ENCODE measurements at regions not wholly inside any gene's neighbourhood (a gene's known extent, or its start where the extent isn't known, plus 50 kb on each side); places are given as distances from the start of the nearest gene placed in this dataset.

DNA sequence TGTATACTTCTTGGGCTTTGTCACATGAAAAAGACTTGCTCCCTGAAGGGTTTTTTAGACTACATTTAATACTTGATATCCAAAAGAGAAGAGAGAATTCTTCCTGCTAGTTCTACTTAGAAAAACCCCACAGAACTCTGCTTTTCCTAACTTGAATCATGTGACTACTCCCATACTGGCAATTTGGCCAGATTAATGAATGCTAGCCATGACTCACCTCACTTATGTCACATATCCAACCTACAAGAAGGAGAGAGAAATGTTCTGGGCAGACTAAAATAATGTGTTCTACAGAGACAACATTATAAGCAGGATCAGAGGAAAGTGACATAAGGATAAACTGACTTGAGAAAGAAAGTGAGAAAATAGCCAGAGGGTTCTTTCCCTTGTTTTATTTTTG, 249.3 kb upstream of the GULP1 start:
- no peak for TF ChIP-seq TOX (CRISPR knock-in tag; IDR thresholded peaks at IDR 0.05; ENCODE audit: borderline replicate concordance)
- TF ChIP-seq, protein P1, sequence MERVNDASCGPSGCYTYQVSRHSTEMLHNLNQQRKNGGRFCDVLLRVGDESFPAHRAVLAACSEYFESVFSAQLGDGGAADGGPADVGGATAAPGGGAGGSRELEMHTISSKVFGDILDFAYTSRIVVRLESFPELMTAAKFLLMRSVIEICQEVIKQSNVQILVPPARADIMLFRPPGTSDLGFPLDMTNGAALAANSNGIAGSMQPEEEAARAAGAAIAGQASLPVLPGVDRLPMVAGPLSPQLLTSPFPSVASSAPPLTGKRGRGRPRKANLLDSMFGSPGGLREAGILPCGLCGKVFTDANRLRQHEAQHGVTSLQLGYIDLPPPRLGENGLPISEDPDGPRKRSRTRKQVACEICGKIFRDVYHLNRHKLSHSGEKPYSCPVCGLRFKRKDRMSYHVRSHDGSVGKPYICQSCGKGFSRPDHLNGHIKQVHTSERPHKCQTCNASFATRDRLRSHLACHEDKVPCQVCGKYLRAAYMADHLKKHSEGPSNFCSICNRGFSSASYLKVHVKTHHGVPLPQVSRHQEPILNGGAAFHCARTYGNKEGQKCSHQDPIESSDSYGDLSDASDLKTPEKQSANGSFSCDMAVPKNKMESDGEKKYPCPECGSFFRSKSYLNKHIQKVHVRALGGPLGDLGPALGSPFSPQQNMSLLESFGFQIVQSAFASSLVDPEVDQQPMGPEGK (CRISPR knock-in tag; IDR thresholded peaks at IDR 0.05; ENCODE audit: borderline replicate concordance): no peak
- TF ChIP-seq, protein P2, sequence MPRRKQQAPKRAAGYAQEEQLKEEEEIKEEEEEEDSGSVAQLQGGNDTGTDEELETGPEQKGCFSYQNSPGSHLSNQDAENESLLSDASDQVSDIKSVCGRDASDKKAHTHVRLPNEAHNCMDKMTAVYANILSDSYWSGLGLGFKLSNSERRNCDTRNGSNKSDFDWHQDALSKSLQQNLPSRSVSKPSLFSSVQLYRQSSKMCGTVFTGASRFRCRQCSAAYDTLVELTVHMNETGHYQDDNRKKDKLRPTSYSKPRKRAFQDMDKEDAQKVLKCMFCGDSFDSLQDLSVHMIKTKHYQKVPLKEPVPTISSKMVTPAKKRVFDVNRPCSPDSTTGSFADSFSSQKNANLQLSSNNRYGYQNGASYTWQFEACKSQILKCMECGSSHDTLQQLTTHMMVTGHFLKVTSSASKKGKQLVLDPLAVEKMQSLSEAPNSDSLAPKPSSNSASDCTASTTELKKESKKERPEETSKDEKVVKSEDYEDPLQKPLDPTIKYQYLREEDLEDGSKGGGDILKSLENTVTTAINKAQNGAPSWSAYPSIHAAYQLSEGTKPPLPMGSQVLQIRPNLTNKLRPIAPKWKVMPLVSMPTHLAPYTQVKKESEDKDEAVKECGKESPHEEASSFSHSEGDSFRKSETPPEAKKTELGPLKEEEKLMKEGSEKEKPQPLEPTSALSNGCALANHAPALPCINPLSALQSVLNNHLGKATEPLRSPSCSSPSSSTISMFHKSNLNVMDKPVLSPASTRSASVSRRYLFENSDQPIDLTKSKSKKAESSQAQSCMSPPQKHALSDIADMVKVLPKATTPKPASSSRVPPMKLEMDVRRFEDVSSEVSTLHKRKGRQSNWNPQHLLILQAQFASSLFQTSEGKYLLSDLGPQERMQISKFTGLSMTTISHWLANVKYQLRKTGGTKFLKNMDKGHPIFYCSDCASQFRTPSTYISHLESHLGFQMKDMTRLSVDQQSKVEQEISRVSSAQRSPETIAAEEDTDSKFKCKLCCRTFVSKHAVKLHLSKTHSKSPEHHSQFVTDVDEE (CRISPR knock-in tag; IDR thresholded peaks at IDR 0.05): no peak
- TF ChIP-seq ARNTL (CRISPR knock-in tag; IDR thresholded peaks at IDR 0.05; ENCODE audit: borderline replicate concordance, low read depth): no peak
- no peak for TF ChIP-seq ZFP3 (CRISPR knock-in tag; IDR thresholded peaks at IDR 0.05)
- TF ChIP-seq, protein P3, sequence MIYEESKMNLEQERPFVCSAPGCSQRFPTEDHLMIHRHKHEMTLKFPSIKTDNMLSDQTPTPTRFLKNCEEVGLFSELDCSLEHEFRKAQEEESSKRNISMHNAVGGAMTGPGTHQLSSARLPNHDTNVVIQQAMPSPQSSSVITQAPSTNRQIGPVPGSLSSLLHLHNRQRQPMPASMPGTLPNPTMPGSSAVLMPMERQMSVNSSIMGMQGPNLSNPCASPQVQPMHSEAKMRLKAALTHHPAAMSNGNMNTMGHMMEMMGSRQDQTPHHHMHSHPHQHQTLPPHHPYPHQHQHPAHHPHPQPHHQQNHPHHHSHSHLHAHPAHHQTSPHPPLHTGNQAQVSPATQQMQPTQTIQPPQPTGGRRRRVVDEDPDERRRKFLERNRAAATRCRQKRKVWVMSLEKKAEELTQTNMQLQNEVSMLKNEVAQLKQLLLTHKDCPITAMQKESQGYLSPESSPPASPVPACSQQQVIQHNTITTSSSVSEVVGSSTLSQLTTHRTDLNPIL (CRISPR knock-in tag; IDR thresholded peaks at IDR 0.05; ENCODE audit: low read depth): no peak
- no peak for TF ChIP-seq TCF4 (CRISPR knock-in tag; IDR thresholded peaks at IDR 0.05; ENCODE audit: borderline replicate concordance)
- peak; percentile 31; the same call in 1 of the 2 replicates for TF ChIP-seq ISL1 (CRISPR knock-in tag; IDR thresholded peaks at IDR 0.05)
- TF ChIP-seq ESRRG (CRISPR knock-in tag; IDR thresholded peaks at IDR 0.05): no peak
- no peak for TF ChIP-seq CSDC2 (CRISPR knock-in tag; IDR thresholded peaks at IDR 0.05)
- TF ChIP-seq, protein P4, sequence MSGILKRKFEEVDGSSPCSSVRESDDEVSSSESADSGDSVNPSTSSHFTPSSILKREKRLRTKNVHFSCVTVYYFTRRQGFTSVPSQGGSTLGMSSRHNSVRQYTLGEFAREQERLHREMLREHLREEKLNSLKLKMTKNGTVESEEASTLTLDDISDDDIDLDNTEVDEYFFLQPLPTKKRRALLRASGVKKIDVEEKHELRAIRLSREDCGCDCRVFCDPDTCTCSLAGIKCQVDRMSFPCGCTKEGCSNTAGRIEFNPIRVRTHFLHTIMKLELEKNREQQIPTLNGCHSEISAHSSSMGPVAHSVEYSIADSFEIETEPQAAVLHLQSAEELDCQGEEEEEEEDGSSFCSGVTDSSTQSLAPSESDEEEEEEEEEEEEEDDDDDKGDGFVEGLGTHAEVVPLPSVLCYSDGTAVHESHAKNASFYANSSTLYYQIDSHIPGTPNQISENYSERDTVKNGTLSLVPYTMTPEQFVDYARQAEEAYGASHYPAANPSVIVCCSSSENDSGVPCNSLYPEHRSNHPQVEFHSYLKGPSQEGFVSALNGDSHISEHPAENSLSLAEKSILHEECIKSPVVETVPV (CRISPR knock-in tag; IDR thresholded peaks at IDR 0.05): no peak
- no peak for TF ChIP-seq RARB (CRISPR knock-in tag; IDR thresholded peaks at IDR 0.05)
- no peak for TF ChIP-seq ZC3H10 (CRISPR knock-in tag; IDR thresholded peaks at IDR 0.05)

Data from SK-N-SH treated with all-trans-retinoic acid at 6 μM for 48 hours (cell line).